ENCODE measurements at regions not wholly inside any gene's neighbourhood (a gene's known extent, or its start where the extent isn't known, plus 50 kb on each side); places are given as distances from the start of the nearest gene placed in this dataset.

- no peak for DNase-seq (ENCODE audit: low read depth in 2 of 2)
Measured at GRCh38 chr10:29857843-29858701, 201.3 kb downstream of the JCAD start.

GRCh38 chr10:29856295-29856694 lies 203.1 kb downstream of the JCAD start:
- no peak for DNase-seq (ENCODE audit: low read depth in 2 of 2)

- DNase-seq (ENCODE audit: low read depth in 2 of 2) = no peak
Measured at GRCh38 chr10:29853913-29854312, 205.5 kb downstream of the JCAD start.

GRCh38 chr10:29851241-29851640 lies 208.1 kb downstream of the JCAD start:
- no peak for DNase-seq (ENCODE audit: low read depth in 2 of 2)

- DNase-seq (ENCODE audit: low read depth in 2 of 2) = no peak
Measured at GRCh38 chr10:29850371-29850770, 209.0 kb downstream of the JCAD start.

GRCh38 chr10:29849886-29850285 lies 209.5 kb downstream of the JCAD start:
- DNase-seq (ENCODE audit: low read depth in 2 of 2) = no peak

GRCh38 chr10:29849126-29849833 lies 210.1 kb downstream of the JCAD start:
- DNase-seq (ENCODE audit: low read depth in 2 of 2) = no peak

GRCh38 chr10:29846881-29847280 lies 212.1 kb upstream of the SVIL start:
- no peak for DNase-seq (ENCODE audit: low read depth in 2 of 2)

- DNase-seq (ENCODE audit: low read depth in 2 of 2) = no peak
Measured at GRCh38 chr10:29845166-29845565, 210.4 kb upstream of the SVIL start.

- DNase-seq (ENCODE audit: low read depth in 2 of 2) = no peak
Measured at GRCh38 chr10:29843143-29843542, 208.4 kb upstream of the SVIL start.

GRCh38 chr10:29841724-29842649 lies 207.2 kb upstream of the SVIL start:
- DNase-seq (ENCODE audit: low read depth in 2 of 2) = no peak

GRCh38 chr10:29840516-29841276 lies 205.9 kb upstream of the SVIL start:
- no peak for DNase-seq (ENCODE audit: low read depth in 2 of 2)

GRCh38 chr10:29839826-29840515 lies 205.2 kb upstream of the SVIL start:
- no peak for DNase-seq (ENCODE audit: low read depth in 2 of 2)

GRCh38 chr10:29838539-29838938 lies 203.8 kb upstream of the SVIL start:
- no peak for DNase-seq (ENCODE audit: low read depth in 2 of 2)

GRCh38 chr10:29837586-29837985 lies 202.8 kb upstream of the SVIL start:
- DNase-seq (ENCODE audit: low read depth in 2 of 2) = no peak

- no peak for DNase-seq (ENCODE audit: low read depth in 2 of 2)
Measured at GRCh38 chr10:29836396-29836795, 201.6 kb upstream of the SVIL start.

GRCh38 chr10:29835055-29835454 lies 200.3 kb upstream of the SVIL start:
- no peak for DNase-seq (ENCODE audit: low read depth in 2 of 2)

- DNase-seq (ENCODE audit: low read depth in 2 of 2) = no peak
Measured at GRCh38 chr10:29830531-29831512, 196.1 kb upstream of the SVIL start.

- no peak for DNase-seq (ENCODE audit: low read depth in 2 of 2)
Measured at GRCh38 chr10:29829776-29830175, 195.0 kb upstream of the SVIL start.

GRCh38 chr10:29828956-29829355 lies 194.2 kb upstream of the SVIL start:
- no peak for DNase-seq (ENCODE audit: low read depth in 2 of 2)
